Upper lobe of left lung (tissue), 6 donors: ENCODE measurements at regions not wholly inside any gene's neighbourhood (a gene's known extent, or its start where the extent isn't known, plus 50 kb on each side); places are given as distances from the start of the nearest gene placed in this dataset.

Experiments used
- ATAC-seq, 2 donors: fragments of 200-7000 bp; cut with Tn5 transposase; one replicate each; pipeline ENCODE4 v1.9.1; 2022; ENCODE audit warnings: mild to moderate bottlenecking in 2 of 2, moderate library complexity in 2 of 2; ENCODE audit not compliant: low FRiP score in 2 of 2
- DNase-seq, 2 donors: peaks; one replicate each; pipeline ENCODE4 v3.0.0-alpha.2; 2019 to 2020
- H3K27ac ChIP-seq, 4 donors: fragments of 200-600 bp; sonication (generic); one replicate each; pipeline ENCODE4 v1.5.1; 2016 to 2019
- H3K27me3 ChIP-seq, 4 donors: fragments of 200-600 bp; sonication (generic); one replicate each; pipeline ENCODE4 v1.5.1; 2017 to 2019
- H3K36me3 ChIP-seq, 4 donors: fragments of 200-600 bp; sonication (generic); one replicate each; pipeline ENCODE4 v1.5.1; 2016 to 2019
- H3K4me1 ChIP-seq, 4 donors: fragments of 200-600 bp; sonication (generic); one replicate each; pipeline ENCODE4 v1.5.1; 2018 to 2019
- H3K4me3 ChIP-seq, 4 donors: fragments of 200-600 bp; sonication (generic); one replicate each; pipeline ENCODE4 v1.5.1; 2017 to 2019; ENCODE audit warnings: mild to moderate bottlenecking in 2 of 4, moderate library complexity in 1 of 4
- H3K9me3 ChIP-seq, 4 donors: fragments of 200-600 bp; sonication (generic); one replicate each; pipeline ENCODE4 v1.5.1; 2018 to 2019
- EP300 ChIP-seq, 4 donors: sonication (generic); formaldehyde crosslinking; IDR thresholded peaks; one replicate each; pipeline ENCODE4 v1.5.1; 2017; ENCODE audit warnings: antibody characterized with exemption in 4 of 4, control low read depth in 2 of 4
- POLR2A ChIP-seq, 4 donors: fragments of 450-650 bp; IDR thresholded peaks; one replicate each; pipeline ENCODE4 v1.5.1; 2016 to 2017; ENCODE audit warnings: antibody characterized with exemption in 4 of 4, mild to moderate bottlenecking in 2 of 4
- POLR2AphosphoS5 ChIP-seq, 2 donors: sonication (generic); formaldehyde crosslinking; IDR thresholded peaks; one replicate each; pipeline ENCODE4 v1.5.1; 2017; ENCODE audit warnings: antibody characterized with exemption in 2 of 2
- WGBS, 2 donors: methylation state at CpG; one replicate each; pipeline ENCODE4 v1.1.5; 2017 to 2018; 5-methylcytosine and 5-hydroxymethylcytosine counted together
- TF ChIP-seq, protein P1 (sequence below), 6 experiments: fragments of 450-650 bp in 4 of 6; fragments of 200-600 bp in 2 of 6; sonication (generic) in 2 of 6; IDR thresholded peaks; one replicate each; pipeline ENCODE4 v1.5.1; 2016 to 2019; ENCODE audit warnings: antibody characterized with exemption in 6 of 6
- donor health status: DM: no; HTN: no; CAD: no; lungs with moderate emphysema.
- donor health status: DM: no; HTN: yes; CAD: no; lungs with severe emphysema.

DNA sequence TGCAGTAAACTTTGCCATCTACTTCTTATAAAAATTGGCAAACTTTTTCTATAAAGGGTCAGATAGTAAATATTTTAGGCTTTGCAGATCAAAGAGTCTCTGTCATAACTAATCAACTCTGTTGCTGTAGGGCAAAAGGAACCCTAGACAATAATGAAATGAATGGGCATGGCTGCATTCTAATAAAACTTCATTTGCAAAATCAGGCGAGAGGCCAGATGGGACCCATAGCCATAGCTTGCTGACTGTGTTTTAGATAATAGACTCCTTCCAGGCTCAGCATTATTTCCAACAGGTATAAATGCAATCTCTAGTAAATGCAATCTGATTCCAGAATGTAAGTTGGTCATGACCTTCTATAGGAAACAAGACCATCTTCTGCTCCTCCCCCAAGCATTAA is 490.7 kb downstream of the TOX3 start:
- Histone ChIP-seq H3K4me3 (no peak overlapping the region), H3K27me3 (no peaks in the 10 kb centered on the region), H3K9me3 (no peaks in the 10 kb centered on the region), H3K4me1 (no peaks in the 10 kb centered on the region), H3K36me3 (no peaks in the 10 kb centered on the region), H3K27ac (no peak overlapping the region)
- ATAC-seq, result no peak
- no peak for DNase-seq
- TF ChIP-seq POLR2A (IDR thresholded peaks at IDR 0.05) (no peak), EP300 (IDR thresholded peaks at IDR 0.05) (no peak), POLR2AphosphoS5 (IDR thresholded peaks at IDR 0.05) (no peak)
- TF ChIP-seq, protein P1, sequence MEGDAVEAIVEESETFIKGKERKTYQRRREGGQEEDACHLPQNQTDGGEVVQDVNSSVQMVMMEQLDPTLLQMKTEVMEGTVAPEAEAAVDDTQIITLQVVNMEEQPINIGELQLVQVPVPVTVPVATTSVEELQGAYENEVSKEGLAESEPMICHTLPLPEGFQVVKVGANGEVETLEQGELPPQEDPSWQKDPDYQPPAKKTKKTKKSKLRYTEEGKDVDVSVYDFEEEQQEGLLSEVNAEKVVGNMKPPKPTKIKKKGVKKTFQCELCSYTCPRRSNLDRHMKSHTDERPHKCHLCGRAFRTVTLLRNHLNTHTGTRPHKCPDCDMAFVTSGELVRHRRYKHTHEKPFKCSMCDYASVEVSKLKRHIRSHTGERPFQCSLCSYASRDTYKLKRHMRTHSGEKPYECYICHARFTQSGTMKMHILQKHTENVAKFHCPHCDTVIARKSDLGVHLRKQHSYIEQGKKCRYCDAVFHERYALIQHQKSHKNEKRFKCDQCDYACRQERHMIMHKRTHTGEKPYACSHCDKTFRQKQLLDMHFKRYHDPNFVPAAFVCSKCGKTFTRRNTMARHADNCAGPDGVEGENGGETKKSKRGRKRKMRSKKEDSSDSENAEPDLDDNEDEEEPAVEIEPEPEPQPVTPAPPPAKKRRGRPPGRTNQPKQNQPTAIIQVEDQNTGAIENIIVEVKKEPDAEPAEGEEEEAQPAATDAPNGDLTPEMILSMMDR (IDR thresholded peaks at IDR 0.05), result no peak
- 89 to 94% methylated on average over 1 of the region's 1 CpG for WGBS, 2 donors

DNA sequence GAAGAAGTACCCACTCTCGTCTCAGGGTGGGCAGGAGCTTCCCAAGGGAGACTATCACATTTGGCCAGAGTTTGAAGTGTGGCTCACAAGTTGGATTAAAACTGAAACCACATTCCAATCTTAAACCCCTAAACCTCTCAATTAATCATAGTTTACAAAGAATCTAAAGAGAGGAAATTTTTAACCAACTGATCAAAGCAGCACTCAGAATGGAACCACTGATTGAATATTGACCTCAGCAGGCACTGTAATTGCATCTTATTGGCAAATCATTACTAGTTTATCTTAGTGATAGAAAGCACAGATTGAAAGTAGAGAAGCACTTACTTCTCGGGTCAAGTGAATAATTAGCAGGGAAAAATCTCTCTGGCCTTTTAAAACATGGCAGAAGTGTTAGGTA is 491.6 kb downstream of the TOX3 start:
- 67 to 70% methylated on average over 2 of the region's 2 CpGs for WGBS, 2 donors

DNA sequence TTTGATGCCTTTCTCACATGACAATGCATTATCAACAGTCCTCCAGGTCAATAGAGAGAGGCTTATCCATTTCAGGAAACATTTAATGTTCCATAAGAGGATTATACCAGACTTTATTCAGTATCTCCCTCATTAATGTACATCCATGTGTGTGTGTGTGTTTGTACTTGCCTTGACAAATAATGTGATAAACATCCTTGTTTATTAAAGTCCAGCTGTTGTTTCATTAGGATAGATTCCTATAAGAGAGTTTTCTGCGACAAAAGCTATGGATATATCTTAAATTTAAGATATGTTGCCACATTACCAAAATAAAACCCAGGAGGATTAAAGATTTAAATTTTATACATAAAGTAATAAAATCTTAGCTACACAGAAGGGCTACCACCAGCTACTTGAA is 492.6 kb downstream of the TOX3 start:
- no peaks in the 10 kb centered on the region for H3K36me3 ChIP-seq
- H3K27ac ChIP-seq, result no peak overlapping the region
- DNase-seq, result no peak
- ATAC-seq, result no peak
- H3K4me1 ChIP-seq, result no peaks in the 10 kb centered on the region
- no peaks in the 10 kb centered on the region for H3K9me3 ChIP-seq
- TF ChIP-seq POLR2AphosphoS5 (IDR thresholded peaks at IDR 0.05), result no peak
- TF ChIP-seq POLR2A (IDR thresholded peaks at IDR 0.05), result no peak
- TF ChIP-seq, protein P1 (IDR thresholded peaks at IDR 0.05), result no peak
- TF ChIP-seq EP300 (IDR thresholded peaks at IDR 0.05), result no peak
- H3K27me3 ChIP-seq, result no peaks in the 10 kb centered on the region
- no peak overlapping the region for H3K4me3 ChIP-seq
- WGBS, 2 donors, result 68 to 86% methylated on average over 1 of the region's 1 CpG

More for the DNA sequence above, 491.6 kb downstream of the TOX3 start:
- no peak overlapping the region for H3K27ac ChIP-seq
- DNase-seq, result no peak
- H3K36me3 ChIP-seq, result no peaks in the 10 kb centered on the region
- no peaks in the 10 kb centered on the region for H3K27me3 ChIP-seq
- H3K9me3 ChIP-seq, result no peaks in the 10 kb centered on the region
- ATAC-seq, result no peak
- H3K4me1 ChIP-seq, result no peaks in the 10 kb centered on the region
- no peak for TF ChIP-seq POLR2AphosphoS5 (IDR thresholded peaks at IDR 0.05)
- TF ChIP-seq EP300 (IDR thresholded peaks at IDR 0.05), result no peak
- TF ChIP-seq, protein P1 (IDR thresholded peaks at IDR 0.05), result no peak
- no peak for TF ChIP-seq POLR2A (IDR thresholded peaks at IDR 0.05)
- no peak overlapping the region for H3K4me3 ChIP-seq

DNA sequence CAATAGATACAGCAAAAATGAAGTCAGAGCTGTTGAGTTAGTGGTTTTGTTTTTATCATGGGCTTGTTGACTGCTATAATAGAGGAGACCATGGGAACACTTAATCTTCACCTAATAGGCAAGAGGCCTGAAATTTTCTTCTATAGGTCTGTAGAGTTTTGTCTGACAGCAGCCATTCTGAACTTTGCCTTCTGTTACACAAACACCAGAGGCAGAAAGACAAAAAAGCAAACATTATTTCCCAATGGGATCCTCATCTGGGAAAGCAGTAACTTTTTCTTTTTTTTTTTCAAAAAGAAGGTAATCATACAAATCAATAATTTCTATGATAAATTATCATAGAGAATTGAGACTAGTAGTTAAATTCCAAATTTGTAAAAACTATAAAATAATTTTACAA is 494.1 kb downstream of the TOX3 start:
- no peak overlapping the region for H3K4me3 ChIP-seq
- DNase-seq, result no peak
- no peak for ATAC-seq
- no peak overlapping the region for H3K27ac ChIP-seq
- no peaks in the 10 kb centered on the region for H3K4me1 ChIP-seq
- H3K9me3 ChIP-seq, result no peaks in the 10 kb centered on the region
- TF ChIP-seq, protein P1 (IDR thresholded peaks at IDR 0.05), result no peak
- TF ChIP-seq EP300 (IDR thresholded peaks at IDR 0.05) (no peak), POLR2A (IDR thresholded peaks at IDR 0.05) (no peak), POLR2AphosphoS5 (IDR thresholded peaks at IDR 0.05) (no peak)
- no peaks in the 10 kb centered on the region for H3K27me3 ChIP-seq
- no peaks in the 10 kb centered on the region for H3K36me3 ChIP-seq

DNA sequence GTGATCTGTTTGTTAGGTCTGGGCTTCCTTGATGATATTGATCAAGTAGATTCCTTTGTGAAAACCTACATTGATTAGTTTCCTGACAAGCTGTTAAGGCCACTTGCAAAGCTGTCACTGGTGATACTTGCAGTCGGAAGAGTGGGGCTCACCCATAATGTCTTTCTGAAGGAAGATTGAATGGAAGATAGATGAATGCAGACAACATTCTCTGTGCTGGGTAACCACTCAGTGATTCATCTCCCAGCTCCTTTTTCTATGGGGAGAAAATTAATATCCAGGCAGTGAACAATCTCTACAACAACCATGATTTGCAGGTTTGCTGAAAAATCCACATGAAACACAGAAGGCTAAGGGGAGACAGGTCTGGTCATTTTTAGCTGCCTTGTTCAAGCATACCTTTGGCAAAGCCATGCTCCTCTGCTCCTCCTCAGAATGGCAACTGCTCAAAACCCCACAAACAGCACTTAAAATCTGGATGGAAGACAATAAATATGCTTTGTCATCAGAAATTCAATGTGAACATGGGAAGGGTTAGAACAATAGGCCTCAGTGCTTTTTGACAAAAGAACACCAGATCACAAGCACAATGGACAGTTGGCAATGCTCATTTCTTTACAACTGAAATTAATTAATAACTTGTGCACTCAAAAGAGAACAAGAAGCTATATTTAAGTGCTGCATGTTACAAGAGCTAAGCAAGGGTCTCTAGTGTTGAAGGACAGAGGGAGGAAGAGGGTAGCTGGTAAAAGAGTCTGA is 495.4 kb downstream of the TOX3 start:
- WGBS, 2 donors, result 85 to 87% methylated on average over 1 of the region's 1 CpG
- DNase-seq, result no peak

More for the DNA sequence above, 495.4 kb downstream of the TOX3 start:
- no peaks in the 10 kb centered on the region for H3K4me1 ChIP-seq
- no peak for ATAC-seq
- no peak for TF ChIP-seq POLR2A (IDR thresholded peaks at IDR 0.05)
- no peak for TF ChIP-seq EP300 (IDR thresholded peaks at IDR 0.05)
- TF ChIP-seq POLR2AphosphoS5 (IDR thresholded peaks at IDR 0.05), result no peak
- TF ChIP-seq, protein P1 (IDR thresholded peaks at IDR 0.05), result no peak
- no peaks in the 10 kb centered on the region for H3K27me3 ChIP-seq
- no peaks in the 10 kb centered on the region for H3K36me3 ChIP-seq
- H3K9me3 ChIP-seq, result peaks cover 0 to 4% (median 0%) of the 10 kb centered on the region in 4 donors
- H3K4me3 ChIP-seq, result no peak overlapping the region
- no peak overlapping the region for H3K27ac ChIP-seq
